ENCODE measurements at regions not wholly inside any gene's neighbourhood (a gene's known extent, or its start where the extent isn't known, plus 50 kb on each side); places are given as distances from the start of the nearest gene placed in this dataset.

DNA sequence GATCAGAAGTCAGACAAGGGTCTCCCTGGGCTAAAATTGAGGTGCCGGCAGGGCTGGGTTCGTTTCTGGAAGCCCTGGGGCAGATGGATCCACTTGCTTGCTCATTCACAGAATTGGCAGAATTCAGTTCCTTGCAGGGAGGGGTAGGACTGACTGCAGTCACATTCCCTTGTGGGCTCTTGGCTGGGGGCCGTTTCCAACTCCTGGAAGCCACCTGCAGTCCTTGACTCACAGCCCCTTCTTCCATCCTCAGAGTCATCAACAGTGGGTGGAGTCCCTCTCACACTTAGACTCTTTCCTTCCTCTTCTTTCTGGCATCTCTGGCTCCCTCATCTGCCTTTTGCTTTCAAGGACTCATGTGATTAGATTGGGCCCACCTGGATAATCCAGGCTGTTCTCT, 54.6 kb upstream of the NANOS1 start:
- TF ChIP-seq, protein P1, sequence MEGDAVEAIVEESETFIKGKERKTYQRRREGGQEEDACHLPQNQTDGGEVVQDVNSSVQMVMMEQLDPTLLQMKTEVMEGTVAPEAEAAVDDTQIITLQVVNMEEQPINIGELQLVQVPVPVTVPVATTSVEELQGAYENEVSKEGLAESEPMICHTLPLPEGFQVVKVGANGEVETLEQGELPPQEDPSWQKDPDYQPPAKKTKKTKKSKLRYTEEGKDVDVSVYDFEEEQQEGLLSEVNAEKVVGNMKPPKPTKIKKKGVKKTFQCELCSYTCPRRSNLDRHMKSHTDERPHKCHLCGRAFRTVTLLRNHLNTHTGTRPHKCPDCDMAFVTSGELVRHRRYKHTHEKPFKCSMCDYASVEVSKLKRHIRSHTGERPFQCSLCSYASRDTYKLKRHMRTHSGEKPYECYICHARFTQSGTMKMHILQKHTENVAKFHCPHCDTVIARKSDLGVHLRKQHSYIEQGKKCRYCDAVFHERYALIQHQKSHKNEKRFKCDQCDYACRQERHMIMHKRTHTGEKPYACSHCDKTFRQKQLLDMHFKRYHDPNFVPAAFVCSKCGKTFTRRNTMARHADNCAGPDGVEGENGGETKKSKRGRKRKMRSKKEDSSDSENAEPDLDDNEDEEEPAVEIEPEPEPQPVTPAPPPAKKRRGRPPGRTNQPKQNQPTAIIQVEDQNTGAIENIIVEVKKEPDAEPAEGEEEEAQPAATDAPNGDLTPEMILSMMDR (IDR thresholded peaks at IDR 0.05) = no peak
- TF ChIP-seq POLR2AphosphoS5 (IDR thresholded peaks at IDR 0.05) (no peak), POLR2A (IDR thresholded peaks at IDR 0.05) (no peak), EP300 (IDR thresholded peaks at IDR 0.05) (no peak)

Measured in stomach (tissue), 4 donors.